GM19397 (cell line): ENCODE measurements at regions not wholly inside any gene's neighbourhood (a gene's known extent, or its start where the extent isn't known, plus 50 kb on each side); places are given as distances from the start of the nearest gene placed in this dataset.
"Not testable (repeated sequence)": the region's sequence is repeated elsewhere in the genome, so short reads cannot be mapped to it uniquely, and the experiment has no call there.

Experiments used
- ATAC-seq: cut with Tn5 transposase; IDR thresholded peaks from one replicate; pipeline ENCODE4 v1.9.1; 2021; ENCODE audit warnings: mild to moderate bottlenecking, moderate library complexity; ENCODE audit not compliant: unreplicated experiment

GRCh38 chr1:41994195-41994894, 75.6 kb upstream of the HIVEP3 start:
- no peak for ATAC-seq

GRCh38 chr1:41983451-41983850, 64.7 kb upstream of the HIVEP3 start:
- ATAC-seq: no peak

DNA sequence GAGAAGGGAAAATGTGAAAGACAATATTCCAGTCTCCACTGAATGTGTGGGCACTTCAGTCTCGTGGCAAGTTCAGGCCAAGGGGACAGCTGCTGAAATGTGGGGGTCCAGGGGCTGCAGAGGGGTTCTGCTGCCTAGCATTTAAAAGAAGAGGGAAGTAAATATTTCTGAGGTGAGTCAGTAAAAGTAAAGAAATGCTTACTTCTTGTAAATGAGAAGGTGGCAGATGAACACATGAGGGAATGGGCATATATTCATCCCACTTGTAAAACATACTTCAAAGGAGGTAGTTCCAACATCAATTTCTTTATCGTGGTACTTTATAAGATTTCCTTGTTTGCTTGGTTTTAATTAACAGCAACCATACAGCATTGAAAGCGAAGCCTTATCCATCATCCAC, 63.1 kb upstream of the HIVEP3 start:
- ATAC-seq: no peak

- ATAC-seq: no peak
Observed at GRCh38 chr1:41980827-41981653, 62.3 kb upstream of the HIVEP3 start.

- no peak for ATAC-seq
Observed at GRCh38 chr1:41978986-41979385, 60.3 kb upstream of the HIVEP3 start.

- no peak for ATAC-seq
Observed at GRCh38 chr1:41977326-41977725, 58.6 kb upstream of the HIVEP3 start.

- no peak for ATAC-seq
Observed at GRCh38 chr1:41976671-41977070, 57.9 kb upstream of the HIVEP3 start.

DNA sequence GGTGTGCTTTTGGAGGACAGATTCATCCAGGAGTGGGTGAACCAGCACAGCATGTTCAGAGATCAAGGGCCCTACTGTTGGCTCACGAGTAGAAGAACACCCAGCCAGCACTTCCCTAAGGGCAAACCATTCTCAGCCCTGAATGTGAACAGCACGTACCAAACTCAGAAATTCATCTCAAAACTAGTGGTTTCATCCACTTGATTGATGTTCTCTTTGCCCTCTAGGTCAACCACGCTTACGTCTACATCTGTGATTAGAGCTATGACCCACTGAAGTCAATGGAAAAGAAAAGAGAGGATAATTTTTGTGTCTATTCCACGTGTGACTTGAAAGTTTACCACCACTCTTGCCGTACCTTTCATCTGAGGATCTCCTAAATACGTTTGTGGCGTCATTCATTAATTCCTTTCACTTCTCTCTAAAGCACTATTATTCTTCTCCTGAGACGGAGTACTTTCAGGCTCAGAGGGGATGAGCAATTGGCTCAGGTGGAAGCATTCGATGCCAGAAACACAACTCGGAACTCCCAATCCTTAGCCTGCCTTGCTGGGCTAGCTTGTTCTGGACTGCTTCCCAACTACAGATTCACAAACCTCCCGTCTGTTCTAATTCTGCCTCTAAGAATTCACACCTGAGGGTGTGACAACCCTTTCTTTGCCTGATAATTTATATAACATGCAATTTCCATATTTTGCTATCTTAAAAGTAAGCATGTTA, 57.3 kb upstream of the HIVEP3 start:
- ATAC-seq: no peak

GRCh38 chr1:41975121-41975520, 56.4 kb upstream of the HIVEP3 start:
- no peak for ATAC-seq

DNA sequence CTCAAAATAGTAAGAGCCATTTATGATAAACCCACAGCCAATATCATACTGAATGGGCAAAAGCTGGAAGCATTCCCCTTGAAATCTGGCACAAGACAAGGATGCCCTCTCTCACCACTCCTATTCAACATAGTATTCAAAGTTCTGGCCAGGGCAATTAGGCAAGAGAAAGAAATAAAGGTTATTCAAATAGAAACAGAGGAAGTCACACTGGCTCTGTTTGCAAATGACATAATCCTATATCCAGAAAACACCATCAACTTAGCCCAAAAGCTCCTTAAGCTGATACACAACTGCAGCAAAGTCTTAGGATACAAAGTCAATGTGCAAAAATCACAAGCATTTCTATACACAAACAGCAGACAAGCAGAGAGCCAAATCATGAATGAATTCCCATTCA, 49.8 kb upstream of the HIVEP3 start:
- ATAC-seq: not testable (repeated sequence)
